HEK293 (cell line): ENCODE measurements at regions not wholly inside any gene's neighbourhood (a gene's known extent, or its start where the extent isn't known, plus 50 kb on each side); places are given as distances from the start of the nearest gene placed in this dataset.
A peak's percentile ranks its signal among the peaks of the same experiment; 100 is the strongest.

Experiments
- CTCF ChIA-PET: fragments of 350-600 bp; formaldehyde crosslinking; extraction: SDS; loops from one replicate; lab custom pipeline; 2021; ENCODE audit warnings: antibody characterized with exemption; lab: Yijun Ruan, JAX
- POLR2A ChIA-PET: fragments of 300-600 bp; formaldehyde crosslinking; extraction: SDS; loops from one replicate; lab custom pipeline; 2020; ENCODE audit warnings: antibody characterized with exemption, inconsistent platforms; lab: Yijun Ruan, JAX
- H3K27ac ChIP-seq: fragments of 200-500 bp; sonication (Bioruptor generic); 2 replicates; pipeline ENCODE4 v1.5.1; 2014; ENCODE audit warnings: low read depth, low read length, control low read depth, inconsistent platforms; ENCODE audit errors: extremely low read depth
- H3K36me3 ChIP-seq, 2 experiments: fragments of 200-500 bp in 1 of 2; sonication (Bioruptor generic) in 1 of 2; 1 replicate in 1 of 2; 2 replicates in 1 of 2; pipeline ENCODE4 v1.5.1; 2014 to 2017; ENCODE audit warnings: inconsistent platforms in 2 of 2, low read length in 2 of 2; ENCODE audit not compliant: control insufficient read depth in 2 of 2, insufficient read depth in 1 of 2
- H3K4me1 ChIP-seq: fragments of 200-500 bp; sonication (Bioruptor generic); 2 replicates; pipeline ENCODE4 v1.5.1; 2014; ENCODE audit warnings: mild to moderate bottlenecking, low read length, inconsistent platforms; ENCODE audit not compliant: control insufficient read depth, insufficient read depth
- H3K4me3 ChIP-seq: 2 replicates; pipeline ENCODE4 v1.5.1; 2011; ENCODE audit warnings: low read depth, mild to moderate bottlenecking, control low read depth, low read length, moderate library complexity
- H3K9me3 ChIP-seq: fragments of 200-500 bp; sonication (Bioruptor generic); 2 replicates; pipeline ENCODE4 v1.5.1; 2014; ENCODE audit warnings: low read depth, low read length, inconsistent platforms; ENCODE audit not compliant: control insufficient read depth, insufficient read depth
- BCL11B ChIP-seq: fragments of 450-650 bp; formaldehyde crosslinking; IDR thresholded peaks from 2 replicates; pipeline ENCODE4 v1.5.1; 2016; ENCODE audit warnings: low read depth, missing biosample characterization, missing genetic modification characterization
- GLIS1 ChIP-seq: fragments of 450-650 bp; formaldehyde crosslinking; IDR thresholded peaks from 2 replicates; pipeline ENCODE4 v1.5.1; 2016; ENCODE audit warnings: missing biosample characterization, missing genetic modification characterization
- KLF8 ChIP-seq: fragments of 450-650 bp; formaldehyde crosslinking; IDR thresholded peaks from 2 replicates; pipeline ENCODE4 v1.5.1; 2016; ENCODE audit warnings: missing biosample characterization, missing genetic modification characterization
- SCRT1 ChIP-seq: fragments of 450-650 bp; formaldehyde crosslinking; IDR thresholded peaks from 2 replicates; pipeline ENCODE4 v1.5.1; 2016; ENCODE audit warnings: missing biosample characterization, missing genetic modification characterization, borderline replicate concordance
- SP3 ChIP-seq: fragments of 450-650 bp; formaldehyde crosslinking; IDR thresholded peaks from 2 replicates; pipeline ENCODE4 v1.5.1; 2016; ENCODE audit warnings: missing biosample characterization, missing genetic modification characterization
- SP7 ChIP-seq: fragments of 450-650 bp; formaldehyde crosslinking; IDR thresholded peaks from 2 replicates; pipeline ENCODE4 v1.5.1; 2016; ENCODE audit warnings: missing biosample characterization, missing genetic modification characterization
- ZBTB20 ChIP-seq: fragments of 450-650 bp; formaldehyde crosslinking; IDR thresholded peaks from 2 replicates; pipeline ENCODE4 v1.5.1; 2016; ENCODE audit warnings: missing biosample characterization, missing genetic modification characterization
- ZBTB21 ChIP-seq: fragments of 450-650 bp; formaldehyde crosslinking; IDR thresholded peaks from 2 replicates; pipeline ENCODE4 v1.5.1; 2017; ENCODE audit warnings: missing biosample characterization, missing genetic modification characterization
- ZNF138 ChIP-seq: fragments of 450-650 bp; formaldehyde crosslinking; IDR thresholded peaks from 2 replicates; pipeline ENCODE4 v1.5.1; 2016; ENCODE audit warnings: missing biosample characterization, missing genetic modification characterization, borderline replicate concordance
- ZNF266 ChIP-seq: fragments of 450-650 bp; formaldehyde crosslinking; IDR thresholded peaks from 2 replicates; pipeline ENCODE4 v1.5.1; 2016; ENCODE audit warnings: missing biosample characterization, missing genetic modification characterization, low read depth
- ZNF302 ChIP-seq: fragments of 450-650 bp; formaldehyde crosslinking; IDR thresholded peaks from 2 replicates; pipeline ENCODE4 v1.5.1; 2016; ENCODE audit warnings: missing biosample characterization, missing genetic modification characterization, low read depth
- ZNF341 ChIP-seq: fragments of 450-650 bp; formaldehyde crosslinking; IDR thresholded peaks from 2 replicates; pipeline ENCODE4; 2016; ENCODE audit warnings: low read depth, missing biosample characterization, missing genetic modification characterization
- ZNF416 ChIP-seq: fragments of 450-650 bp; formaldehyde crosslinking; IDR thresholded peaks from 2 replicates; pipeline ENCODE4 v1.5.1; 2016; ENCODE audit warnings: missing biosample characterization, missing genetic modification characterization
- ZNF571 ChIP-seq: fragments of 450-650 bp; formaldehyde crosslinking; IDR thresholded peaks from 2 replicates; pipeline ENCODE4 v1.5.0; 2017; ENCODE audit warnings: missing biosample characterization, missing genetic modification characterization
- ZNF639 ChIP-seq: fragments of 450-650 bp; formaldehyde crosslinking; IDR thresholded peaks from 2 replicates; pipeline ENCODE4 v1.5.1; 2016; ENCODE audit warnings: missing biosample characterization, missing genetic modification characterization
- TF ChIP-seq, protein P1 (sequence below): fragments of 450-650 bp; formaldehyde crosslinking; IDR thresholded peaks from 2 replicates; pipeline ENCODE4 v1.5.1; 2016; ENCODE audit warnings: missing biosample characterization, missing genetic modification characterization
- TF ChIP-seq, protein P2 (sequence below): fragments of 450-650 bp; formaldehyde crosslinking; IDR thresholded peaks from 2 replicates; pipeline ENCODE4 v1.5.1; 2016; ENCODE audit warnings: missing biosample characterization, missing genetic modification characterization

- no peak overlapping the region for H3K4me3 ChIP-seq
- ChIA-PET CTCF (interaction anchor here (0.6 kb wide), 1 partner anchor 1605 kb away, joined by 3 read pairs; no protein-coding TSS in a partner anchor), POLR2A (no interaction called here)
- no peaks in the 10 kb centered on the region for H3K4me1 ChIP-seq
- H3K27ac ChIP-seq = no peak overlapping the region
- H3K36me3 ChIP-seq = no peaks in the 10 kb centered on the region
- H3K9me3 ChIP-seq = no peaks in the 10 kb centered on the region
- TF ChIP-seq KLF8 (tag by site-specific recombination) (no peak), ZNF341 (tag by site-specific recombination) (no peak), ZNF302 (tag by site-specific recombination) (no peak), ZNF639 (tag by site-specific recombination) (no peak), ZNF416 (tag by site-specific recombination) (no peak), ZBTB21 (no peak), SP7 (tag by site-specific recombination) (no peak)
Observed at GRCh38 chr12:125804660-125805059, 739.4 kb downstream of the AACS start.

- no peak for TF ChIP-seq SP3
- TF ChIP-seq, protein P1, sequence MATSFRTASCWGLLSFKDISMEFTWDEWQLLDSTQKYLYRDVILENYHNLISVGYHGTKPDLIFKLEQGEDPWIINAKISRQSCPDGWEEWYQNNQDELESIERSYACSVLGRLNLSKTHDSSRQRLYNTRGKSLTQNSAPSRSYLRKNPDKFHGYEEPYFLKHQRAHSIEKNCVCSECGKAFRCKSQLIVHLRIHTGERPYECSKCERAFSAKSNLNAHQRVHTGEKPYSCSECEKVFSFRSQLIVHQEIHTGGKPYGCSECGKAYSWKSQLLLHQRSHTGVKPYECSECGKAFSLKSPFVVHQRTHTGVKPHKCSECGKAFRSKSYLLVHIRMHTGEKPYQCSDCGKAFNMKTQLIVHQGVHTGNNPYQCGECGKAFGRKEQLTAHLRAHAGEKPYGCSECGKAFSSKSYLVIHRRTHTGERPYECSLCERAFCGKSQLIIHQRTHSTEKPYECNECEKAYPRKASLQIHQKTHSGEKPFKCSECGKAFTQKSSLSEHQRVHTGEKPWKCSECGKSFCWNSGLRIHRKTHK = peak; percentile 66; the same call in 1 of the 2 replicates
- H3K36me3 ChIP-seq = no peaks in the 10 kb centered on the region
- H3K4me3 ChIP-seq = no peak overlapping the region
- POLR2A ChIA-PET = no interaction called here
- CTCF ChIA-PET = no interaction called here
- H3K9me3 ChIP-seq = no peaks in the 10 kb centered on the region
- H3K27ac ChIP-seq = no peak overlapping the region
- H3K4me1 ChIP-seq = no peaks in the 10 kb centered on the region
Observed at GRCh38 chr12:125824276-125824675, 759.0 kb downstream of the AACS start.

DNA sequence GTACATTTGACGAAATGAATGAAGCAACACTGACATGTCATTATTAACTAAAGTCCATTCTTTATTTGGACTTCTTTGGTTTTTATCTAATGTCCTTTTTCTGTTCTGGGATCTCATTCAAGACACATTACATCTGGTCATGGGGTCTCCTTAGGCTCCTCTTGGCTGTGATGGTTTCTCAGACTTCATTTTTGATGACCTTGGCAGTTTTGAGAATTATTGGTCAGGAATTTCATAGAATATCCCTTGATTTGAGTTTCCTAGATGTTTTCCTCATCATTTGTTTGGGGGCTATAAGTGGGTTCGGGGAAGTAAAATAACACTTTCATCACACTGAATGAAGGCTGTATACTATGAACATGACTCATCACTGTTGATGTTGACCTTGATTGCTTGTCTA, 770.6 kb downstream of the AACS start:
- Histone ChIP-seq H3K4me3 (no peak overlapping the region), H3K36me3 (no peaks in the 10 kb centered on the region), H3K27ac (no peak overlapping the region), H3K4me1 (no peaks in the 10 kb centered on the region), H3K9me3 (no peaks in the 10 kb centered on the region)
- TF ChIP-seq BCL11B = no peak
- TF ChIP-seq, protein P2, sequence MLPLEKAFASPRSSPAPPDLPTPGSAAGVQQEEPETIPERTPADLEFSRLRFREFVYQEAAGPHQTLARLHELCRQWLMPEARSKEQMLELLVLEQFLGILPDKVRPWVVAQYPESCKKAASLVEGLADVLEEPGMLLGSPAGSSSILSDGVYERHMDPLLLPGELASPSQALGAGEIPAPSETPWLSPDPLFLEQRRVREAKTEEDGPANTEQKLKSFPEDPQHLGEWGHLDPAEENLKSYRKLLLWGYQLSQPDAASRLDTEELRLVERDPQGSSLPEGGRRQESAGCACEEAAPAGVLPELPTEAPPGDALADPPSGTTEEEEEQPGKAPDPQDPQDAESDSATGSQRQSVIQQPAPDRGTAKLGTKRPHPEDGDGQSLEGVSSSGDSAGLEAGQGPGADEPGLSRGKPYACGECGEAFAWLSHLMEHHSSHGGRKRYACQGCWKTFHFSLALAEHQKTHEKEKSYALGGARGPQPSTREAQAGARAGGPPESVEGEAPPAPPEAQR (tag by site-specific recombination) = no peak
- TF ChIP-seq GLIS1 (tag by site-specific recombination) = no peak
- TF ChIP-seq ZNF266 (tag by site-specific recombination) = no peak
- TF ChIP-seq ZNF571 (tag by site-specific recombination) = no peak
- TF ChIP-seq SCRT1 = no peak
- TF ChIP-seq ZNF138 (tag by site-specific recombination) = no peak
- no peak for TF ChIP-seq ZBTB20
- POLR2A ChIA-PET = no interaction called here
- CTCF ChIA-PET = no interaction called here
